WI38 (cell line): ENCODE measurements at regions not wholly inside any gene's neighbourhood (a gene's known extent, or its start where the extent isn't known, plus 50 kb on each side); places are given as distances from the start of the nearest gene placed in this dataset.

Experiments
- H3K4me3 ChIP-seq: 2 replicates; pipeline ENCODE4 v1.5.1; 2011; ENCODE audit warnings: low read depth, mild to moderate bottlenecking, control low read depth, low read length
- TF ChIP-seq, protein P1 (sequence below): IDR thresholded peaks from 2 replicates; pipeline ENCODE4 v1.5.1; 2012; ENCODE audit warnings: low read depth, mild to moderate bottlenecking, control low read depth, low read length

DNA sequence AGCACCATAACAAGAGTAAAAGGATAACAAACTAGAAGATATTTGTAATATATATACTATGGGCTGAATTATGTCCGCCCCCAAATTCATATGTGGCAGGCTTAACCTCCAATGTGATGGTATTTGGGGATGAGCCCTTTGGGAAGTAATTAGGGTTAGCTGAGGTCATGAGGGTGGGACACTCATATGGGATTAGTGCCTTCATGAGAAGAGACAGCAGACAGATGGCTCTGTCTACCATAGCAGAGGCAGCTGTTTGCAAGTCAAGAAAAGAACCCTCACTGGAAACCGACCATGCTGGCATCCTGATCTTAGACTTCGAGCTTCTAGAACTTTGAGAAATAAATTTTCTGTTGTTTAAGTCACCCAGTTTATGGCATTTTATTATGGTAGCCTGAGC, 303.6 kb downstream of the LMO4 start:
- TF ChIP-seq, protein P1, sequence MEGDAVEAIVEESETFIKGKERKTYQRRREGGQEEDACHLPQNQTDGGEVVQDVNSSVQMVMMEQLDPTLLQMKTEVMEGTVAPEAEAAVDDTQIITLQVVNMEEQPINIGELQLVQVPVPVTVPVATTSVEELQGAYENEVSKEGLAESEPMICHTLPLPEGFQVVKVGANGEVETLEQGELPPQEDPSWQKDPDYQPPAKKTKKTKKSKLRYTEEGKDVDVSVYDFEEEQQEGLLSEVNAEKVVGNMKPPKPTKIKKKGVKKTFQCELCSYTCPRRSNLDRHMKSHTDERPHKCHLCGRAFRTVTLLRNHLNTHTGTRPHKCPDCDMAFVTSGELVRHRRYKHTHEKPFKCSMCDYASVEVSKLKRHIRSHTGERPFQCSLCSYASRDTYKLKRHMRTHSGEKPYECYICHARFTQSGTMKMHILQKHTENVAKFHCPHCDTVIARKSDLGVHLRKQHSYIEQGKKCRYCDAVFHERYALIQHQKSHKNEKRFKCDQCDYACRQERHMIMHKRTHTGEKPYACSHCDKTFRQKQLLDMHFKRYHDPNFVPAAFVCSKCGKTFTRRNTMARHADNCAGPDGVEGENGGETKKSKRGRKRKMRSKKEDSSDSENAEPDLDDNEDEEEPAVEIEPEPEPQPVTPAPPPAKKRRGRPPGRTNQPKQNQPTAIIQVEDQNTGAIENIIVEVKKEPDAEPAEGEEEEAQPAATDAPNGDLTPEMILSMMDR, result no peak
- H3K4me3 ChIP-seq, result no peak overlapping the region

DNA sequence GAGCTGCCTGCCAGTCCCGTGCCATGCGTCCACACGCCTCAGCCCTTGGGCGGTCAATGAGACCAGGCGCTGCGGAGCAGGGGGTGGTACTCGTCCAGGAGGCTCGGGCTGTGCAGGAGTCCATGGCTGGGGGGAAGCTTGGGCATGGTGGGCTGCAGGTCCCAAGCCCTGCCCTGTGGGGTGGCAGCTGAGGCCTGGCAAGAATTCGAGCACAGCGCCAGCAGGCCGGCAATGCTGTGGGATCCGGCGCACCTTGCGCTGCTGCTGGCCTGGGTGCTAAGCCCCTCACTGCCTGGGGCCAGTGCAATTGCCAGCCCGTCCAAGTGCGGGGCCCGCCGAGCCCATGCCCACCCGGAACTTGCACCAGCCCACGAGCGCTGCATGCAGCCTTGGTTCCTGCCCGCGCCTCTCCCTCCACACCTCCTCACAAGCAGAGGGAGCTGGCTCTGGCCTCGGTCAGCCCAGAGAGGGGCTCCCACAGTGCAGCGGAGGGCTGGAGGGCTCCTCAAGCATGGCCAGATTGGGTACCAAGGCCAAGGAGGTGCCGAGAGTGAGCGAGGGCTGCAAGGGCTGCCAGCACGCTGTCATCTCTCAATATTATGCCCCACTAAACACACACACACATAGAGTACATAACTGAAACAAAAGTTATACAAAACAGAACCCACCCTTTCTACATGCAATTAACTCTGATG, 307.7 kb downstream of the LMO4 start:
- TF ChIP-seq, protein P1, result no peak
- H3K4me3 ChIP-seq, result no peak overlapping the region

DNA sequence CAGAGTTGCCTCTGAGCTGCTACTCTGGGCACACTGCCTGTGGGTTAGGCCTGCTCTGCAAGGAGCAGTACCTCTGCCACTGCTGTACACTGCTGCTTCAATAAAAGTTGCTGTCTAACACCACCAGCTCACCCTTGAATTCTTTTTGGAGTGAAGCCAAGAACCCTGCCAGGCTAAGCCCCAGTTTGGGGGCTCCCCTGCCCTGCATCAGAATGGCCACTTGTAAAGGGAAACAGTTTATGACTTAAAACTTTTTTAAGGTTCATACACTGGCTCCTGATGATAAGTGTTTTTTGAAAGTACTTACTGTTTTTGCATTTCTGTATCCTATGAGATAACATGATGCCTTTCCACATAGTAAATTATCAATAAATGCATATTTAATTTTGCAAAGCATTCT, 310.0 kb downstream of the LMO4 start:
- TF ChIP-seq, protein P1, result no peak
- H3K4me3 ChIP-seq, result no peak overlapping the region

DNA sequence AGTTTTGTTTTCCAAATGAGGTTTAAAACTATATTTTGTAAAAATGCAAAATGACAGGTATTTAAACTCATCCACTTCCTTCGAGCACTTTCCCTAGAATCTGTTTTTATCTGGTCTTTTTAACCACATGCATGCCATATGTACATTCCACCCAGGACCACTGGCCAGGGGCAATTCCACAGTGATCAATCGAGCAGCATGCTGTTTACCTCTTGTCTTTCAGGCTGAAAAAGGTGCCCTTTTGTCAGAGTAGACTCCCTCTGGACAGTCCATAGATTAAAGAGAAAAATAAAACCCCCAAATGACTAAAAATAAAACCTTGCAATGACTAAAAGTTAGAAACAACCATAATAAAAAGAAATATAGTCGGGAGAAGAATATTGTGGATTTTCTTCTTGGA, 313.3 kb downstream of the LMO4 start:
- H3K4me3 ChIP-seq, result no peak overlapping the region
- TF ChIP-seq, protein P1, result no peak

- H3K4me3 ChIP-seq, result no peak overlapping the region
- TF ChIP-seq, protein P1, result no peak
Measured at GRCh38 chr1:87642581-87643221, 314.0 kb downstream of the LMO4 start.

DNA sequence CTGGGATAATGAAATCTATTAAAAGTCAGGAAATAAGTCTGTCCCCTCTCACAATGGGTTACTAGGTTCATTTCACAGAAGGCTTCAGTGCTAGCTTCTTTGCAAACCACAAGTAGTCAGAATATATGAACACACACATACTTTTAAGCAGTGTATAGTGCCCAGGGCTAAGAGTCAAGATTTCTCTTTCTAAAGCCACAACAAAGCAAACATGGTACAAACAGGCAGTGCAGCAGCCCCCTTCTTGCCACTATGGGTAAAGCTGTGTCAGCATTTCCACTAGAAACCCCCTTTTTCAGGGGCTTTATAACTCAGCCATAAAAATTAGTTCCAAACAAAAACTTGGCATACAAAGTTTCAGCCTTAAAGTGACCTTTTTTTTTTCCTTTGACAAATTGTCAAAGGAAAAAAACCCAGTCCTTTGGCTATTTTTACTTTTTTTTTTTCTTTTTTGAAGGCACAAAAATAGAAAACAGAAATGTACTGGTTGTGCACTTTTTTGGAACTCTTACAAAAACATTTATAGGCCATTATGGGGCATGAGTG, 315.4 kb downstream of the LMO4 start:
- TF ChIP-seq, protein P1, result no peak
- no peak overlapping the region for H3K4me3 ChIP-seq

DNA sequence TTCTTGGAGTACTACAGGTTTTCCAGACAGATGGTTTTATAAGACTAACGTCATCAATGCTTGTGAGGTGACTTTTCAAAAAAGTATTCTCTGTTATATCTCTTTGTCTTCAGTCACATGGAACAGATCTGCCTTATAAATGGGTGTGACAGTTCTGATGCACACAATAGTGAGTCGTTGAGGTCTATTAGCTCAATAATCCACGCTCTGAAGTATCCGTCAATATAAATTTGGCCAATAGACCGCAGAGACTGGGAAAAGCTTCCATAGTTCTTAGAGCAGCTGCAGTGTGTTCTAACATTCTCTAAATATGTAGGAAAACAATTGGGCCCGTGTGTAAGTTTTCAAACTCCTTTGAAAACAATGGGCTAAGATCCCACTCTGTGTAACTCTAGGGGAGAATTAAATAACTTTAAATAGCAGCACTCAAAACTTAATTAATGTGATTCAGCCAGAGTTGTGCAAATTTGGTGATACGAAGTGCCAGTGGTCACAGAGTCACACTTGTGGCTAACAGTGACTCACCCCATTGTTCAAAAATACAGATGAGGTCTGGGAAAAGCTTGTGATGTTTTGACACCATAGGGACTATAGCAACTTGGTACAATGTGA, 316.0 kb downstream of the LMO4 start:
- TF ChIP-seq, protein P1, result no peak
- H3K4me3 ChIP-seq, result no peak overlapping the region
